GM18951 (cell line): ENCODE measurements at regions not wholly inside any gene's neighbourhood (a gene's known extent, or its start where the extent isn't known, plus 50 kb on each side); places are given as distances from the start of the nearest gene placed in this dataset.

Experiments used
- POLR2A ChIP-seq: IDR thresholded peaks from 4 replicates; pipeline ENCODE4 v1.6.1; 2011; ENCODE audit warnings: mild to moderate bottlenecking; ENCODE audit not compliant: insufficient read length, insufficient read depth; ENCODE audit errors: extremely low read depth
- in situ Hi-C: fragments of 300-500 bp; cut with MboI; formaldehyde crosslinking; loops from one replicate; pipeline ENCODE4 v1.12.0; 2022; ENCODE audit warnings: low sequenced_read_pairs, mixed read lengths, inconsistent platforms; ENCODE audit not compliant: unreplicated experiment

GRCh38 chr2:30331038-30331437 is 99.7 kb downstream of the LBH start:
- in situ Hi-C loops: no loop called here
- no peak for TF ChIP-seq POLR2A

GRCh38 chr2:30331869-30332268 is 100.5 kb downstream of the LBH start:
- TF ChIP-seq POLR2A: no peak
- in situ Hi-C loops: no loop called here

GRCh38 chr2:30332791-30333453 is 101.6 kb downstream of the LBH start:
- in situ Hi-C loops: no loop called here
- TF ChIP-seq POLR2A: no peak

- in situ Hi-C loops: no loop called here
- no peak for TF ChIP-seq POLR2A
Observed at GRCh38 chr2:30334762-30335363, 103.5 kb downstream of the LBH start.

- in situ Hi-C loops: no loop called here
- TF ChIP-seq POLR2A: no peak
Observed at GRCh38 chr2:30336084-30336483, 104.8 kb downstream of the LBH start.

- in situ Hi-C loops: no loop called here
- peak; percentile 36 for TF ChIP-seq POLR2A
Observed at GRCh38 chr2:30336978-30337841, 105.9 kb downstream of the LBH start.

GRCh38 chr2:30338475-30338874 is 107.1 kb downstream of the LBH start:
- in situ Hi-C loops: no loop called here
- no peak for TF ChIP-seq POLR2A

- in situ Hi-C loops: no loop called here
- TF ChIP-seq POLR2A: no peak
Observed at GRCh38 chr2:30339071-30339470, 107.7 kb downstream of the LBH start.

- in situ Hi-C loops: no loop called here
Observed at GRCh38 chr2:30341500-30342267, 105.4 kb upstream of the LCLAT1 start.

GRCh38 chr2:30346471-30347169 is 100.4 kb upstream of the LCLAT1 start:
- no peak for TF ChIP-seq POLR2A
- in situ Hi-C loops: no loop called here

More at GRCh38 chr2:30341500-30342267, 105.4 kb upstream of the LCLAT1 start:
- no peak for TF ChIP-seq POLR2A

GRCh38 chr2:30348825-30349224 is 98.2 kb upstream of the LCLAT1 start:
- no peak for TF ChIP-seq POLR2A
- in situ Hi-C loops: no loop called here

- TF ChIP-seq POLR2A: no peak
- in situ Hi-C loops: no loop called here
Observed at GRCh38 chr2:30349691-30350090, 97.4 kb upstream of the LCLAT1 start.
